ENCODE measurements at regions not wholly inside any gene's neighbourhood (a gene's known extent, or its start where the extent isn't known, plus 50 kb on each side); places are given as distances from the start of the nearest gene placed in this dataset.

DNA sequence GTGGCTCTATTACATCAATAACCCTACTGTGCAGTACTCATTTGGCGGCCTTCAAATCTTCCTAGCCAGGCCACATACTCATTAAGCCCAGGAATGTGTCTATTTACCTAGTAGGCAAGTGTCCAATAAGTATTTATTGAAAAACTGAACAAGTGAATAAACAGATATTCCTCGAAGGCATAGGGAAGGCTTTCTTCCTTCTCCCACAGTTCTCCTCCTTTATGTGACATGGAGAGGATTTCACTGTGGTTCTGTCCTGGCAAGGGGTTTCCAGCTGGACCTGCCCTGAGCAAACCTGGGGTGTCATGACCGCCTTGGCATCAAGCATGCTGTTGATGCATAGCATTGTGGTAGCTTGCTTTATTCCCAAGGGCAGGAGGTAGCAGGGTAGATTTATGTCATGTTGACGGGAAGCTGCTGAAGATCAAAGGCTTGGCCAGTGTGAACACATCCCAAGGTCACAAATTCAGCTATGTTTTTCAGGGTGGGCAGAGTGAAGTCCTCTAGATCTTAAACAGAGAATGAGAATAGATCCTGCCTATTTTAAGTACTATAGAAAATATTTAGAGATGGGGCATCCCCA lies 195.1 kb downstream of the INHBA start:
- Histone ChIP-seq H3K4me1 (ENCODE audit: low read length) (no peaks in the 10 kb centered on the region), H3K27ac (ENCODE audit: low read length) (no peak overlapping the region), H3K79me2 (ENCODE audit: low read length) (no peaks in the 10 kb centered on the region), H3K27me3 (ENCODE audit: low read depth, low read length) (no peaks in the 10 kb centered on the region), H3K9me3 (ENCODE audit: insufficient read depth, low read length) (no peaks in the 10 kb centered on the region), H3K9ac (ENCODE audit: low read length) (no peak overlapping the region), H3K4me2 (ENCODE audit: low read length) (no peak overlapping the region), H3K4me3 (ENCODE audit: low read length) (no peak overlapping the region), H3K36me3 (replicated peaks; ENCODE audit: low read depth, low read length) (no peaks in the 10 kb centered on the region), H2AFZ (ENCODE audit: low read depth, low read length) (no peak overlapping the region), H4K20me1 (ENCODE audit: insufficient read depth, low read length) (no peaks in the 10 kb centered on the region)
- no peak for TF ChIP-seq EZH2phosphoT487 (IDR thresholded peaks at IDR 0.05; ENCODE audit: low read depth)
- TF ChIP-seq, protein P1, sequence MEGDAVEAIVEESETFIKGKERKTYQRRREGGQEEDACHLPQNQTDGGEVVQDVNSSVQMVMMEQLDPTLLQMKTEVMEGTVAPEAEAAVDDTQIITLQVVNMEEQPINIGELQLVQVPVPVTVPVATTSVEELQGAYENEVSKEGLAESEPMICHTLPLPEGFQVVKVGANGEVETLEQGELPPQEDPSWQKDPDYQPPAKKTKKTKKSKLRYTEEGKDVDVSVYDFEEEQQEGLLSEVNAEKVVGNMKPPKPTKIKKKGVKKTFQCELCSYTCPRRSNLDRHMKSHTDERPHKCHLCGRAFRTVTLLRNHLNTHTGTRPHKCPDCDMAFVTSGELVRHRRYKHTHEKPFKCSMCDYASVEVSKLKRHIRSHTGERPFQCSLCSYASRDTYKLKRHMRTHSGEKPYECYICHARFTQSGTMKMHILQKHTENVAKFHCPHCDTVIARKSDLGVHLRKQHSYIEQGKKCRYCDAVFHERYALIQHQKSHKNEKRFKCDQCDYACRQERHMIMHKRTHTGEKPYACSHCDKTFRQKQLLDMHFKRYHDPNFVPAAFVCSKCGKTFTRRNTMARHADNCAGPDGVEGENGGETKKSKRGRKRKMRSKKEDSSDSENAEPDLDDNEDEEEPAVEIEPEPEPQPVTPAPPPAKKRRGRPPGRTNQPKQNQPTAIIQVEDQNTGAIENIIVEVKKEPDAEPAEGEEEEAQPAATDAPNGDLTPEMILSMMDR (IDR thresholded peaks at IDR 0.05; ENCODE audit: low read depth, low read length) = no peak

DNA sequence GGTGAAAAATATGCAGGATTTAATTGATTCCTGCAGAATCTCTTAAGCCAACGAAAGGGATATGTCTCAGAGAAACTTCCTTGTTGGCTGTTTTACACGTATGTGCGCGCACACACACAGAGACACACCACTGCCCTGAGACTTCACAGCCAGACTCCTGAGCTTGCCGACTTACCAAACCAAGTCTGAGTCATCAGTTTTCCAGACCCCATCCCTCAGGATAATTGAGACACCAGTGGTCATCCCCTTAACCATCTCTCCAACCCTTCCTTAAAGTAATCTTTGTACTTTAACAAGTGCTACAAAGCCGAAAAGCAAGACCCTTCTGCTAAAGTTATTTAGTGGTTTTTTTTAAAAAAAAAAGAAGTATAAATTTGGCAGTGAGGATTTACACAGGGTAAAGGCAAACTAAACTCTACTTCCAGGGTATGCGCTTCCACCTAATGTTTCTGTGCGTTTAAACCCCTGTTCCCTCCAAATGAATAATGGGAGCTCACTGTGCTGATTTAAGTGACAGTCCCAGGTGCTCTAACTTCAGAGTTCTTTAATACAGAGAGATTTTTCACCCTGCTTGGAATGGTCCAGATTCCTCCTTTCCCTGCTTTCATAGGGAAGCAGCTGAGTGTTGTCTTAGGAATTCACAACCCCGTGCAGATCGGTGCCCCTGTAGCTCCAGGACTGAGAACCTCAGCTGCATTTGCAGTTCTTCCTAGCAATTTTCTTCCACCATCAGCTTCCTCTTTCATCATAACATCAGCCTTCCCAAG lies 198.5 kb downstream of the INHBA start:
- Histone ChIP-seq H3K27me3 (ENCODE audit: low read depth, low read length) (no peaks in the 10 kb centered on the region), H3K4me1 (ENCODE audit: low read length) (no peaks in the 10 kb centered on the region), H3K4me3 (ENCODE audit: low read length) (no peak overlapping the region), H4K20me1 (ENCODE audit: insufficient read depth, low read length) (no peaks in the 10 kb centered on the region), H3K79me2 (ENCODE audit: low read length) (no peaks in the 10 kb centered on the region), H3K9ac (ENCODE audit: low read length) (no peak overlapping the region), H3K4me2 (ENCODE audit: low read length) (no peak overlapping the region), H2AFZ (ENCODE audit: low read depth, low read length) (no peak overlapping the region), H3K27ac (ENCODE audit: low read length) (no peak overlapping the region), H3K36me3 (replicated peaks; ENCODE audit: low read depth, low read length) (no peaks in the 10 kb centered on the region), H3K9me3 (ENCODE audit: insufficient read depth, low read length) (no peaks in the 10 kb centered on the region; the same call in 1 of the 2 replicates)
- TF ChIP-seq, protein P1 (IDR thresholded peaks at IDR 0.05; ENCODE audit: low read depth, low read length) = no peak
- no peak for TF ChIP-seq EZH2phosphoT487 (IDR thresholded peaks at IDR 0.05; ENCODE audit: low read depth)

- Histone ChIP-seq H3K4me1 (ENCODE audit: low read length) (no peaks in the 10 kb centered on the region), H3K79me2 (ENCODE audit: low read length) (no peaks in the 10 kb centered on the region), H3K36me3 (replicated peaks; ENCODE audit: low read depth, low read length) (no peaks in the 10 kb centered on the region), H4K20me1 (ENCODE audit: insufficient read depth, low read length) (no peaks in the 10 kb centered on the region), H2AFZ (ENCODE audit: low read depth, low read length) (no peak overlapping the region), H3K9ac (ENCODE audit: low read length) (no peak overlapping the region), H3K4me2 (ENCODE audit: low read length) (no peak overlapping the region), H3K4me3 (ENCODE audit: low read length) (no peak overlapping the region), H3K9me3 (ENCODE audit: insufficient read depth, low read length) (no peaks in the 10 kb centered on the region; the same call in 1 of the 2 replicates), H3K27ac (ENCODE audit: low read length) (no peak overlapping the region), H3K27me3 (ENCODE audit: low read depth, low read length) (no peaks in the 10 kb centered on the region)
- TF ChIP-seq, protein P1 (IDR thresholded peaks at IDR 0.05; ENCODE audit: low read depth, low read length) = no peak
- TF ChIP-seq EZH2phosphoT487 (IDR thresholded peaks at IDR 0.05; ENCODE audit: low read depth) = no peak
Observed at GRCh38 chr7:41503438-41503837, 199.5 kb downstream of the INHBA start.

GRCh38 chr7:41501466-41501865 lies 201.4 kb downstream of the INHBA start:
- Histone ChIP-seq H3K79me2 (ENCODE audit: low read length) (no peaks in the 10 kb centered on the region), H3K9ac (ENCODE audit: low read length) (no peak overlapping the region), H2AFZ (ENCODE audit: low read depth, low read length) (no peak overlapping the region), H3K4me3 (ENCODE audit: low read length) (no peak overlapping the region), H3K36me3 (replicated peaks; ENCODE audit: low read depth, low read length) (no peaks in the 10 kb centered on the region), H3K27me3 (ENCODE audit: low read depth, low read length) (no peaks in the 10 kb centered on the region), H3K9me3 (ENCODE audit: insufficient read depth, low read length) (no peaks in the 10 kb centered on the region; the same call in 1 of the 2 replicates), H3K27ac (ENCODE audit: low read length) (no peak overlapping the region), H4K20me1 (ENCODE audit: insufficient read depth, low read length) (no peaks in the 10 kb centered on the region), H3K4me2 (ENCODE audit: low read length) (no peak overlapping the region), H3K4me1 (ENCODE audit: low read length) (no peaks in the 10 kb centered on the region)
- TF ChIP-seq, protein P1 (IDR thresholded peaks at IDR 0.05; ENCODE audit: low read depth, low read length) = no peak
- no peak for TF ChIP-seq EZH2phosphoT487 (IDR thresholded peaks at IDR 0.05; ENCODE audit: low read depth)

Measured in OCI-LY3 (cell line).